OCI-LY1 (cell line): ENCODE measurements at regions not wholly inside any gene's neighbourhood (a gene's known extent, or its start where the extent isn't known, plus 50 kb on each side); places are given as distances from the start of the nearest gene placed in this dataset.

Experiments
- CTCF ChIP-seq: fragments of 200-600 bp; sonication (generic), shearing (Covaris generic); IDR thresholded peaks from 2 replicates; pipeline ENCODE4 v1.5.1; 2017; ENCODE audit warnings: mild to moderate bottlenecking, antibody characterized with exemption, low read length, moderate library complexity, mixed read lengths
- EZH2 ChIP-seq: fragments of 200-600 bp; sonication (generic), shearing (Covaris generic); IDR thresholded peaks from 2 replicates; pipeline ENCODE4 v1.8.0; 2017; ENCODE audit warnings: borderline replicate concordance, mixed run types, mild to moderate bottlenecking, antibody characterized with exemption, low read length, moderate library complexity, mixed read lengths

- TF ChIP-seq CTCF, result no peak
- TF ChIP-seq EZH2, result no peak
Observed at GRCh38 chr1:191152776-191153175, 675.1 kb upstream of the BRINP3 start.
